HepG2 (cell line): ENCODE measurements at regions not wholly inside any gene's neighbourhood (a gene's known extent, or its start where the extent isn't known, plus 50 kb on each side); places are given as distances from the start of the nearest gene placed in this dataset.

ENCODE experiments used
- CBX5 ChIP-seq: sonication (generic); formaldehyde crosslinking; IDR thresholded peaks from 2 replicates; pipeline ENCODE4 v1.4.0; 2020; ENCODE audit warnings: missing genetic modification reagents, borderline replicate concordance
- FIP1L1 ChIP-seq: fragments of 200-400 bp; formaldehyde crosslinking; IDR thresholded peaks from 2 replicates; pipeline ENCODE4 v1.6.1; 2018; ENCODE audit warnings: low read depth, mild to moderate bottlenecking, low read length, moderate library complexity, borderline replicate concordance; ENCODE audit not compliant: insufficient read depth
- FOXC1 ChIP-seq: sonication (generic); formaldehyde crosslinking; IDR thresholded peaks from 2 replicates; pipeline ENCODE4 v1.8.0; 2022; ENCODE audit warnings: mild to moderate bottlenecking, missing genetic modification reagents, borderline replicate concordance
- FOXJ3 ChIP-seq: sonication (generic); formaldehyde crosslinking; IDR thresholded peaks from 2 replicates; pipeline ENCODE4 v1.4.0; 2020; ENCODE audit warnings: missing genetic modification reagents, mild to moderate bottlenecking, borderline replicate concordance
- HDAC1 ChIP-seq: sonication (generic); formaldehyde crosslinking; IDR thresholded peaks from 2 replicates; pipeline ENCODE4 v1.5.1; 2020; ENCODE audit warnings: mild to moderate bottlenecking, missing genetic modification reagents
- JDP2 ChIP-seq: sonication (generic); formaldehyde crosslinking; IDR thresholded peaks from 2 replicates; pipeline ENCODE4 v1.8.1; 2022; ENCODE audit warnings: missing genetic modification reagents, borderline replicate concordance
- KLF12 ChIP-seq: sonication (generic); formaldehyde crosslinking; IDR thresholded peaks from 2 replicates; pipeline ENCODE4 v1.4.0; 2020; ENCODE audit warnings: missing genetic modification reagents, borderline replicate concordance
- MED1 ChIP-seq: sonication (generic); formaldehyde crosslinking; IDR thresholded peaks from 2 replicates; pipeline ENCODE4 v1.4.0; 2020; ENCODE audit warnings: missing genetic modification reagents
- MYC ChIP-seq: sonication (generic); formaldehyde crosslinking; IDR thresholded peaks from 2 replicates; pipeline ENCODE4 v1.9.0; 2021; ENCODE audit warnings: missing genetic modification reagents, borderline replicate concordance
- PAX8 ChIP-seq: sonication (generic); formaldehyde crosslinking; IDR thresholded peaks from 2 replicates; pipeline ENCODE4 v1.8.0; 2022; ENCODE audit warnings: mild to moderate bottlenecking, missing genetic modification reagents, borderline replicate concordance
- PCBP2 ChIP-seq: fragments of 200-400 bp; formaldehyde crosslinking; optimal IDR thresholded peaks from 2 replicates; pipeline ENCODE3; 2018; ENCODE audit warnings: low read length, low read depth; ENCODE audit not compliant: poor library complexity, severe bottlenecking
- RAD21 ChIP-seq: fragments of 450-650 bp; formaldehyde crosslinking; IDR thresholded peaks from 2 replicates; pipeline ENCODE4 v1.5.0; 2020; ENCODE audit warnings: mild to moderate bottlenecking
- SAP130 ChIP-seq: IDR thresholded peaks from 2 replicates; pipeline ENCODE4 v1.6.1; 2016; ENCODE audit warnings: low read depth
- STAG1 ChIP-seq: sonication (generic); formaldehyde crosslinking; IDR thresholded peaks from 2 replicates; pipeline ENCODE4 v1.4.0; 2020; ENCODE audit warnings: missing genetic modification reagents
- TSC22D2 ChIP-seq: sonication (generic); formaldehyde crosslinking; IDR thresholded peaks from 2 replicates; pipeline ENCODE4 v1.5.1; 2020; ENCODE audit warnings: missing genetic modification reagents, mild to moderate bottlenecking, borderline replicate concordance
- ZKSCAN1 ChIP-seq: fragments of 150-350 bp; IDR thresholded peaks from 2 replicates; pipeline ENCODE4 v1.6.1; 2014; ENCODE audit warnings: low read length
- ZNF558 ChIP-seq: sonication (generic); formaldehyde crosslinking; IDR thresholded peaks from 2 replicates; pipeline ENCODE4 v1.9.0; 2022; ENCODE audit warnings: mild to moderate bottlenecking, missing genetic modification reagents, borderline replicate concordance
- ZNF644 ChIP-seq: IDR thresholded peaks from 2 replicates; pipeline ENCODE4 v1.6.1; 2016; ENCODE audit warnings: low read depth
- ZSCAN29 ChIP-seq: sonication (generic); formaldehyde crosslinking; conservative IDR thresholded peaks from 2 replicates; pipeline ENCODE4 v1.4.0; 2020; ENCODE audit warnings: mild to moderate bottlenecking, missing genetic modification reagents
- TF ChIP-seq, protein P1 (sequence below): sonication (generic); formaldehyde crosslinking; IDR thresholded peaks from 2 replicates; pipeline ENCODE4 v1.9.0; 2022; ENCODE audit warnings: low read depth, missing genetic modification reagents
- TF ChIP-seq, protein P2 (sequence below): sonication (generic); formaldehyde crosslinking; IDR thresholded peaks from 2 replicates; pipeline ENCODE4 v1.5.1; 2020; ENCODE audit warnings: missing genetic modification reagents, mild to moderate bottlenecking, borderline replicate concordance
- TF ChIP-seq, protein P3 (sequence below): sonication (generic); formaldehyde crosslinking; IDR thresholded peaks from 2 replicates; pipeline ENCODE4 v1.4.0; 2020; ENCODE audit warnings: missing genetic modification reagents

DNA sequence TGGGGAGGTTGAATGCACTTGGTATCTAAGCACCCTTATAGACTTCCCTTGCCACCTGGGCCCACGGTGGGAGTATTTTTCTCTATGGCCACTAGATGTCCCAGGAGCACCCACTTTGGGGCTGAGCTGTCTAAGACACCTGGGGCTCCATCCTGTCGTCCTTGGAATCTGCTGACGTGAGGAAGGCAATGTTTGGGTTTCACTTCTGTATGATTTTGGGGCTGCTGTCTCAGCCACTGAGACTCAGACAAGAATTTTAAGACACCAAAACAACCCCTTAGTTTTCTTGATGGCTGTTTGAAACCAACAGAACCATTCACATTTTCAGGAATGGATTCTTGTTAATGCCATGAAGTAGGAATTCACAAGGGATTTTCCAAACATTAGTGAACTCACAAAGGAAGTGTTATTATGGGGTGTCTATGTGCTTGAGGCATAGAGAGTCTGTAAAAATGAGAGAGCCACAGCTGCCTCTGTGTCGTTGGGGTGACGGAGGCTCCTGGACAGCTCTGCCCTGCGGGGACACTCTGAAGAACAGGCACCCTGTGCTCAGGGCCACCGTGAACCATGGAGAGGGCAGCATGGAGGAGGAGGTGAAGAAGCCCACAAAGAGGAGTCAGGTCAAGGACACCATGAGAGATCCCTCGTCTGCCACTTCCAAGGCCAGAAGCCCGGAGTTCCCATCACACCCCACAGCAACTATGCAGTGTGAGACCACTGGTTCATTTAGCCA, 106.8 kb upstream of the SPATA13 start (continued):
- TF ChIP-seq, protein P1, sequence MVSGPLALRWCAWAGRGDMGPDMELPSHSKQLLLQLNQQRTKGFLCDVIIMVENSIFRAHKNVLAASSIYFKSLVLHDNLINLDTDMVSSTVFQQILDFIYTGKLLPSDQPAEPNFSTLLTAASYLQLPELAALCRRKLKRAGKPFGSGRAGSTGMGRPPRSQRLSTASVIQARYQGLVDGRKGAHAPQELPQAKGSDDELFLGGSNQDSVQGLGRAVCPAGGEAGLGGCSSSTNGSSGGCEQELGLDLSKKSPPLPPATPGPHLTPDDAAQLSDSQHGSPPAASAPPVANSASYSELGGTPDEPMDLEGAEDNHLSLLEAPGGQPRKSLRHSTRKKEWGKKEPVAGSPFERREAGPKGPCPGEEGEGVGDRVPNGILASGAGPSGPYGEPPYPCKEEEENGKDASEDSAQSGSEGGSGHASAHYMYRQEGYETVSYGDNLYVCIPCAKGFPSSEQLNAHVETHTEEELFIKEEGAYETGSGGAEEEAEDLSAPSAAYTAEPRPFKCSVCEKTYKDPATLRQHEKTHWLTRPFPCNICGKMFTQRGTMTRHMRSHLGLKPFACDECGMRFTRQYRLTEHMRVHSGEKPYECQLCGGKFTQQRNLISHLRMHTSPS: no peak
- TF ChIP-seq FOXC1 (CRISPR knock-in tag) (no peak), PAX8 (CRISPR knock-in tag) (no peak), MED1 (CRISPR knock-in tag) (0 out of 2 replicates have a peak, but pooled peaks have one; percentile 24), FOXJ3 (CRISPR knock-in tag) (no peak), ZNF644 (no peak), STAG1 (CRISPR knock-in tag) (peak; percentile 92), MYC (CRISPR knock-in tag) (no peak), JDP2 (no peak), PCBP2 (no peak), TSC22D2 (CRISPR knock-in tag) (0 out of 2 replicates have a peak, but pooled peaks have one; percentile 30), ZNF558 (CRISPR knock-in tag) (no peak), HDAC1 (no peak), ZKSCAN1 (no peak), FIP1L1 (no peak), CBX5 (CRISPR knock-in tag) (no peak), SAP130 (no peak; the same call in 1 of the 2 replicates), RAD21 (CRISPR knock-in tag) (peak; percentile 86), ZSCAN29 (no peak), KLF12 (CRISPR knock-in tag) (no peak)
- TF ChIP-seq, protein P2, sequence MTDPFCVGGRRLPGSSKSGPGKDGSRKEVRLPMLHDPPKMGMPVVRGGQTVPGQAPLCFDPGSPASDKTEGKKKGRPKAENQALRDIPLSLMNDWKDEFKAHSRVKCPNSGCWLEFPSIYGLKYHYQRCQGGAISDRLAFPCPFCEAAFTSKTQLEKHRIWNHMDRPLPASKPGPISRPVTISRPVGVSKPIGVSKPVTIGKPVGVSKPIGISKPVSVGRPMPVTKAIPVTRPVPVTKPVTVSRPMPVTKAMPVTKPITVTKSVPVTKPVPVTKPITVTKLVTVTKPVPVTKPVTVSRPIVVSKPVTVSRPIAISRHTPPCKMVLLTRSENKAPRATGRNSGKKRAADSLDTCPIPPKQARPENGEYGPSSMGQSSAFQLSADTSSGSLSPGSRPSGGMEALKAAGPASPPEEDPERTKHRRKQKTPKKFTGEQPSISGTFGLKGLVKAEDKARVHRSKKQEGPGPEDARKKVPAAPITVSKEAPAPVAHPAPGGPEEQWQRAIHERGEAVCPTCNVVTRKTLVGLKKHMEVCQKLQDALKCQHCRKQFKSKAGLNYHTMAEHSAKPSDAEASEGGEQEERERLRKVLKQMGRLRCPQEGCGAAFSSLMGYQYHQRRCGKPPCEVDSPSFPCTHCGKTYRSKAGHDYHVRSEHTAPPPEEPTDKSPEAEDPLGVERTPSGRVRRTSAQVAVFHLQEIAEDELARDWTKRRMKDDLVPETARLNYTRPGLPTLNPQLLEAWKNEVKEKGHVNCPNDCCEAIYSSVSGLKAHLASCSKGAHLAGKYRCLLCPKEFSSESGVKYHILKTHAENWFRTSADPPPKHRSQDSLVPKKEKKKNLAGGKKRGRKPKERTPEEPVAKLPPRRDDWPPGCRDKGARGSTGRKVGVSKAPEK (CRISPR knock-in tag): no peak
- TF ChIP-seq, protein P3, sequence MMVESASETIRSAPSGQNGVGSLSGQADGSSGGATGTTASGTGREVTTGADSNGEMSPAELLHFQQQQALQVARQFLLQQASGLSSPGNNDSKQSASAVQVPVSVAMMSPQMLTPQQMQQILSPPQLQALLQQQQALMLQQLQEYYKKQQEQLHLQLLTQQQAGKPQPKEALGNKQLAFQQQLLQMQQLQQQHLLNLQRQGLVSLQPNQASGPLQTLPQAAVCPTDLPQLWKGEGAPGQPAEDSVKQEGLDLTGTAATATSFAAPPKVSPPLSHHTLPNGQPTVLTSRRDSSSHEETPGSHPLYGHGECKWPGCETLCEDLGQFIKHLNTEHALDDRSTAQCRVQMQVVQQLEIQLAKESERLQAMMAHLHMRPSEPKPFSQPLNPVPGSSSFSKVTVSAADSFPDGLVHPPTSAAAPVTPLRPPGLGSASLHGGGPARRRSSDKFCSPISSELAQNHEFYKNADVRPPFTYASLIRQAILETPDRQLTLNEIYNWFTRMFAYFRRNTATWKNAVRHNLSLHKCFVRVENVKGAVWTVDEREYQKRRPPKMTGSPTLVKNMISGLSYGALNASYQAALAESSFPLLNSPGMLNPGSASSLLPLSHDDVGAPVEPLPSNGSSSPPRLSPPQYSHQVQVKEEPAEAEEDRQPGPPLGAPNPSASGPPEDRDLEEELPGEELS (CRISPR knock-in tag): no peak
